Hepatocyte (in vitro differentiated cells): ENCODE measurements at regions not wholly inside any gene's neighbourhood (a gene's known extent, or its start where the extent isn't known, plus 50 kb on each side); places are given as distances from the start of the nearest gene placed in this dataset.
"Not testable (repeated sequence)": the region's sequence is repeated elsewhere in the genome, so short reads cannot be mapped to it uniquely, and the experiment has no call there.

Source experiments
- EZH2 ChIP-seq: fragments of 200-600 bp; sonication (generic); IDR thresholded peaks from 2 replicates; pipeline ENCODE4 v1.6.1; 2016; ENCODE audit warnings: antibody characterized with exemption, mild to moderate bottlenecking, borderline replicate concordance
- EZH2phosphoT487 ChIP-seq: fragments of 200-600 bp; sonication (generic); IDR thresholded peaks from one replicate; pipeline ENCODE4 v1.6.1; 2018; ENCODE audit warnings: antibody characterized with exemption, mild to moderate bottlenecking, low read depth, moderate library complexity; ENCODE audit not compliant: unreplicated experiment, severe bottlenecking
- TF ChIP-seq, protein P1 (sequence below): fragments of 200-600 bp; sonication (generic); IDR thresholded peaks from 2 replicates; pipeline ENCODE4 v1.5.1; 2016; ENCODE audit warnings: antibody characterized with exemption, mild to moderate bottlenecking; ENCODE audit not compliant: poor library complexity

DNA sequence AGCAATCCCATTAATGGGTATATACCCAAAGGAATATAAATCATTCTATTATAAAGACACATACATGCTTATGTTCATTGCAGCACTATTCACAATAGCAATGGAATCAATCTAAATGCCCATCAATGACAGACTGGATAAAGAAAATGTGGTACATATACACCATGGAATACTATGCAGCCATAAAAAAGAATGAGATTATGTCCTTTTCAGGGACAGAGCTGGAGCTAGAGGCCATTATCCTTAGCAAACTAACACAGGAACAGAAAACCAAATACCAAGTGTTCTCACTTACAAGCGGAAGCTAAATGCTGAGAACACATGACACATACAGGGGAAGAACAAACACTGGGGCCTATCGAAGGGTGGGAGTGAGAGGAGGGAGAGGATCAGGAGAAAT, 276.3 kb downstream of the RRAGC start:
- TF ChIP-seq, protein P1, sequence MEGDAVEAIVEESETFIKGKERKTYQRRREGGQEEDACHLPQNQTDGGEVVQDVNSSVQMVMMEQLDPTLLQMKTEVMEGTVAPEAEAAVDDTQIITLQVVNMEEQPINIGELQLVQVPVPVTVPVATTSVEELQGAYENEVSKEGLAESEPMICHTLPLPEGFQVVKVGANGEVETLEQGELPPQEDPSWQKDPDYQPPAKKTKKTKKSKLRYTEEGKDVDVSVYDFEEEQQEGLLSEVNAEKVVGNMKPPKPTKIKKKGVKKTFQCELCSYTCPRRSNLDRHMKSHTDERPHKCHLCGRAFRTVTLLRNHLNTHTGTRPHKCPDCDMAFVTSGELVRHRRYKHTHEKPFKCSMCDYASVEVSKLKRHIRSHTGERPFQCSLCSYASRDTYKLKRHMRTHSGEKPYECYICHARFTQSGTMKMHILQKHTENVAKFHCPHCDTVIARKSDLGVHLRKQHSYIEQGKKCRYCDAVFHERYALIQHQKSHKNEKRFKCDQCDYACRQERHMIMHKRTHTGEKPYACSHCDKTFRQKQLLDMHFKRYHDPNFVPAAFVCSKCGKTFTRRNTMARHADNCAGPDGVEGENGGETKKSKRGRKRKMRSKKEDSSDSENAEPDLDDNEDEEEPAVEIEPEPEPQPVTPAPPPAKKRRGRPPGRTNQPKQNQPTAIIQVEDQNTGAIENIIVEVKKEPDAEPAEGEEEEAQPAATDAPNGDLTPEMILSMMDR, result not testable (repeated sequence)
- not testable (repeated sequence) for TF ChIP-seq EZH2phosphoT487, EZH2
